Calu3 (cell line): ENCODE measurements at regions not wholly inside any gene's neighbourhood (a gene's known extent, or its start where the extent isn't known, plus 50 kb on each side); places are given as distances from the start of the nearest gene placed in this dataset.

Source experiments
- BruUV-seq: library from RNA; stranded (reverse); fragments of 400-500 nt; replicated peaks from 2 replicates; lab custom pipeline; 2021; lab: Mats Ljungman, UMichigan
- CTCF ChIA-PET: fragments of 300-600 bp; sonication (Branson Sonifier 250); formaldehyde crosslinking; loops from one replicate; lab custom pipeline; 2022; ENCODE audit warnings: antibody characterized with exemption; lab: Charles Lee
- DNase-seq: peaks from one replicate; pipeline ENCODE4 v3.0.0; 2022
- H3K27ac Mint-ChIP-seq: one replicate; pipeline ENCODE4 v1.8.0; 2022; ENCODE audit warnings: mixed read lengths; ENCODE audit not compliant: unreplicated experiment
- H3K27me3 Mint-ChIP-seq: one replicate; pipeline ENCODE4 v1.8.0; 2022; ENCODE audit warnings: mixed read lengths; ENCODE audit not compliant: unreplicated experiment
- H3K36me3 Mint-ChIP-seq: one replicate; pipeline ENCODE4 v1.8.0; 2022; ENCODE audit warnings: mild to moderate bottlenecking, moderate library complexity, mixed read lengths; ENCODE audit not compliant: insufficient read depth, unreplicated experiment
- H3K4me1 Mint-ChIP-seq: one replicate; pipeline ENCODE4 v1.8.0; 2022; ENCODE audit warnings: mild to moderate bottlenecking, low read depth, mixed read lengths; ENCODE audit not compliant: unreplicated experiment
- H3K4me3 Mint-ChIP-seq: one replicate; pipeline ENCODE4 v1.8.0; 2022; ENCODE audit warnings: mild to moderate bottlenecking, low read depth, moderate library complexity, mixed read lengths; ENCODE audit not compliant: unreplicated experiment
- H3K9me3 Mint-ChIP-seq: one replicate; pipeline ENCODE4 v1.8.0; 2022; ENCODE audit warnings: low read depth, mixed read lengths; ENCODE audit not compliant: unreplicated experiment
- intact Hi-C: fragments of 100-400 bp; cut with micrococcal nuclease; formaldehyde crosslinking; loops from one replicate; pipeline ENCODE4 v1.10.0; 2022; ENCODE audit not compliant: unreplicated experiment
- TF ChIP-seq, protein P1 (sequence below): fragments of 200-600 bp; IDR thresholded peaks from one replicate; pipeline ENCODE4 v1.8.0; 2022; ENCODE audit warnings: antibody characterized with exemption; ENCODE audit not compliant: unreplicated experiment

DNA sequence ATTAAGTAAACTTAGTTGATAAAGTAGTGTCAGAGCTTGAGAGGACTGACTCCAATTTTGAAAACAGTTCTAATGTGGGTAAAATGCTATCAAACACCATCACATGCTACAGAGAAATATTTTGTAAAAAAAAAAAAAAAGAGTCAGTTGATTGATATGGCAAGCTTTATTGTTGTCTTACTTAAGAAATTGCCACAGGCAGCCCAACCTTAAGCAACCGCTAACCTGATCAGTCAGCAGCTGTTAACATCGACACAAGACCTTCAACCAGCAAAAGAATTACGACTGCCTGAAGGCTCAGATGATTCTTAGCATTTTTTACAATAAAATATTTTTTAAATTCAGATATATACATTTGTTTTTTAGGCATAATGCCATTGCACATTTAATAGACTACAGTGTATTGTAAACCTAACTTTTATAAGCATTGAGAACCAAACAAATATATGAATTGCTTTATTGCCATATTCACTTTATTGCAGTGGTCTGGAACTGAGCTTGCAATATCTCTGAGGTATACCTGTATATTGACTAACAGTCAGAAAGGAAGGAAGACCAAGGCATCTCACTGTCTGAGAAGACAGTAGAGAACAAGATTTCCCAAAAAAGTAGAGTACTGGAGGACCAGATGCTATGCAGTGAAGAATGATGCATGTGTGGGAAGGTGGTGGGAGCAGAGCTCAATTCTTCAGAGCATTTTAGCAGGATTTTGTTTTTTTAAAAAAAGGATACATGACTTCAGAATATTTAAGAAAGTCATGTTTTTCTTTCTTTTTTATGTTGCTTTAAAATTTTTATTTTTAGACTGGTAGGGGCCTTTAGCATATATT lies 973.8 kb upstream of the GYPC start:
- no peak overlapping the region for H3K4me3 Mint-ChIP-seq
- CTCF ChIA-PET, result no interaction called here
- no peaks in the 10 kb centered on the region for H3K36me3 Mint-ChIP-seq
- no peaks in the 10 kb centered on the region for H3K27me3 Mint-ChIP-seq
- intact Hi-C loops, result no loop called here
- no TSS peak for BruUV-seq
- H3K27ac Mint-ChIP-seq, result no peak overlapping the region
- DNase-seq, result no peak
- TF ChIP-seq, protein P1, sequence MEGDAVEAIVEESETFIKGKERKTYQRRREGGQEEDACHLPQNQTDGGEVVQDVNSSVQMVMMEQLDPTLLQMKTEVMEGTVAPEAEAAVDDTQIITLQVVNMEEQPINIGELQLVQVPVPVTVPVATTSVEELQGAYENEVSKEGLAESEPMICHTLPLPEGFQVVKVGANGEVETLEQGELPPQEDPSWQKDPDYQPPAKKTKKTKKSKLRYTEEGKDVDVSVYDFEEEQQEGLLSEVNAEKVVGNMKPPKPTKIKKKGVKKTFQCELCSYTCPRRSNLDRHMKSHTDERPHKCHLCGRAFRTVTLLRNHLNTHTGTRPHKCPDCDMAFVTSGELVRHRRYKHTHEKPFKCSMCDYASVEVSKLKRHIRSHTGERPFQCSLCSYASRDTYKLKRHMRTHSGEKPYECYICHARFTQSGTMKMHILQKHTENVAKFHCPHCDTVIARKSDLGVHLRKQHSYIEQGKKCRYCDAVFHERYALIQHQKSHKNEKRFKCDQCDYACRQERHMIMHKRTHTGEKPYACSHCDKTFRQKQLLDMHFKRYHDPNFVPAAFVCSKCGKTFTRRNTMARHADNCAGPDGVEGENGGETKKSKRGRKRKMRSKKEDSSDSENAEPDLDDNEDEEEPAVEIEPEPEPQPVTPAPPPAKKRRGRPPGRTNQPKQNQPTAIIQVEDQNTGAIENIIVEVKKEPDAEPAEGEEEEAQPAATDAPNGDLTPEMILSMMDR, result no peak
- H3K9me3 Mint-ChIP-seq, result peaks cover 16% of the 10 kb centered on the region
- H3K4me1 Mint-ChIP-seq, result no peaks in the 10 kb centered on the region

DNA sequence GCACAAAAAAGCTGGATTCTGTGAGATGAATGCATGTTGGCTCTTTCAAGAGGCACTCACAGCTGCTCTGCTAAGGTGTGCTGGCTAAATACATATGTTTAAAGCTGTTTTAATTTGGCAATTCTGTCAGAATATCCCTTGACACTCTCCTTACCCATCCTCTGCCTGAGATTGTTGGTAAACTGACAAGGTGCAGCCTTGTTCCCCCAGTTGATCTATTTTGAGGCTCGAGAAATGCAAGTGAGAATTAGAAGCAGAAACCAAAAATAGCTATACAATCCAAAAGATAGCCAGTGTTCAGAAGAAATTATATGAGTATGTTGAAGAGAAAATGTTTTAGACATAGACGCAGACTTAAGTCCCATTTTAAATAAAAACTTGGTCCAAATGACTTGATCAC lies 971.7 kb upstream of the GYPC start:
- no TSS peak for BruUV-seq
- no peaks in the 10 kb centered on the region for H3K4me1 Mint-ChIP-seq
- no peaks in the 10 kb centered on the region for H3K27me3 Mint-ChIP-seq
- DNase-seq, result no peak
- TF ChIP-seq, protein P1, result no peak
- H3K27ac Mint-ChIP-seq, result no peak overlapping the region
- peaks cover 8% of the 10 kb centered on the region for H3K9me3 Mint-ChIP-seq
- intact Hi-C loops, result no loop called here
- H3K4me3 Mint-ChIP-seq, result no peak overlapping the region
- H3K36me3 Mint-ChIP-seq, result no peaks in the 10 kb centered on the region
- CTCF ChIA-PET, result interaction anchor here (1.4 kb wide), 1 partner anchor 10 kb away, joined by 3 read pairs; no protein-coding TSS in a partner anchor

DNA sequence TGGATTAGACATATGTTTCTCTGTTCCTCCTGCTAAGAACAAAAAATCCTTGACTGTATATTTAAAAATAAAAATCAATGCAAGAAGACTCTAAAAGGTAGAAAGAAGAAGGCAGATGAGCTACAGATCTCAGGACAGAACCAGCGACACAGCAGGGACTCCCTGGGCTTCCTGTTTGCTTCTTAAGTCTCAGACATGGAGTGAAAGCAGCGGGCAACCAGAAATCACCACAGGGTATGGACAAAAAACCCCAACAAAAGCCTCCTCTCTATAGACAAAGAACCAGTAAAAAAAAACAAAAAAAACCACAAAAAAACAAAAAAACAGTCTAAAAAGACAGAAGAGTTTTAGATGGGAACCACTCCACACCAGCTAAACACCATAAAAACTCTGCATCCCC lies 971.0 kb upstream of the GYPC start:
- TF ChIP-seq, protein P1, result no peak
- Mint-ChIP-seq H3K27me3 (no peaks in the 10 kb centered on the region), H3K27ac (no peak overlapping the region), H3K36me3 (no peaks in the 10 kb centered on the region), H3K4me1 (no peaks in the 10 kb centered on the region), H3K4me3 (no peak overlapping the region), H3K9me3 (peaks cover 8% of the 10 kb centered on the region)
- intact Hi-C loops, result no loop called here
- DNase-seq, result no peak
- CTCF ChIA-PET, result interaction anchor here (0.7 kb wide), 1 partner anchor 1459 kb away, joined by 5 read pairs; no protein-coding TSS in a partner anchor
- BruUV-seq, result no TSS peak

DNA sequence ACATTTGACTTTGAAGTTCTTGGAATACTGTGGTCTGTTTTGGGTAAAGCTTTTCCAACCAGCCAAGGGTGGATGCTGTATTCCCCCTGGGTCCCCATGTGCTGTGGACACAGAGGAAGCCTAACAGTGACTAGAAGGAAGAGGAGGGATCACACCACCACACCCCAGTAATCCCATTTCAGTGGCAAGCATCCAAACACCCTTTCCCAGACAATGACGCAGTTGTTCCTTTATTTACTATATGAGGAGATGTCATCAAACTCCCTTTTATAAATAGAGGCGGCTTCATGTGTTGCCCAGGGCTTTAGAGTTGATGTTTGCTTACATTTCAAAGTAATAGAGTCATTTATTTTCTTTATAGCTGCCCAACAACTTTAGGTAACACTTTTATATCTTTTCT lies 959.4 kb upstream of the GYPC start:
- no peak for DNase-seq
- BruUV-seq, result no TSS peak
- H3K36me3 Mint-ChIP-seq, result no peaks in the 10 kb centered on the region
- TF ChIP-seq, protein P1, result no peak
- H3K4me3 Mint-ChIP-seq, result no peak overlapping the region
- CTCF ChIA-PET, result no interaction called here
- H3K4me1 Mint-ChIP-seq, result no peaks in the 10 kb centered on the region
- H3K9me3 Mint-ChIP-seq, result peaks cover 4% of the 10 kb centered on the region
- intact Hi-C loops, result no loop called here
- no peak overlapping the region for H3K27ac Mint-ChIP-seq
- H3K27me3 Mint-ChIP-seq, result no peaks in the 10 kb centered on the region
